Activated T-helper 2 cell treated with anti-CD3 and anti-CD28 coated beads, Interferon-gamma antibody, Interleukin-2, Interleukin-4, amounts not matched to agents 10 μg/mL and 5 μg/mL and 100 μg/mL, durations not matched to agents 14 hours and 24 hours and 36 hours (primary cell): ENCODE measurements at regions not wholly inside any gene's neighbourhood (a gene's known extent, or its start where the extent isn't known, plus 50 kb on each side); places are given as distances from the start of the nearest gene placed in this dataset.

Experiments
- DNase-seq: peaks from one replicate; pipeline ENCODE4 v3.0.0; 2021; ENCODE audit warnings: low spot score
- H3K27ac Mint-ChIP-seq: one replicate; pipeline ENCODE4 v1.8.0; 2021; ENCODE audit warnings: mixed read lengths
- H3K27me3 Mint-ChIP-seq: one replicate; pipeline ENCODE4 v1.8.0; 2021; ENCODE audit warnings: low read depth, mixed read lengths
- H3K36me3 Mint-ChIP-seq: one replicate; pipeline ENCODE4 v1.8.0; 2021; ENCODE audit warnings: low read depth, mixed read lengths
- H3K4me1 Mint-ChIP-seq: one replicate; pipeline ENCODE4 v1.8.0; 2021; ENCODE audit warnings: low read depth, mixed read lengths
- H3K4me3 Mint-ChIP-seq: one replicate; pipeline ENCODE4 v1.8.0; 2021; ENCODE audit warnings: low read depth, mild to moderate bottlenecking, moderate library complexity, mixed read lengths
- H3K9me3 Mint-ChIP-seq: one replicate; pipeline ENCODE4 v1.8.0; 2021; ENCODE audit warnings: mixed read lengths
- intact Hi-C: fragments of 100-400 bp; cut with micrococcal nuclease; formaldehyde crosslinking; loops from one replicate; pipeline ENCODE4 v1.15.1; 2023

- no peak overlapping the region for H3K4me3 Mint-ChIP-seq
- no peak for DNase-seq
- no peak overlapping the region for H3K27ac Mint-ChIP-seq
- no peaks in the 10 kb centered on the region for H3K9me3 Mint-ChIP-seq
- no peaks in the 10 kb centered on the region for H3K4me1 Mint-ChIP-seq
- no peaks in the 10 kb centered on the region for H3K27me3 Mint-ChIP-seq
- intact Hi-C loops = no loop called here
- H3K36me3 Mint-ChIP-seq = no peaks in the 10 kb centered on the region
These were observed 59.9 kb upstream of the POU3F3 start for GRCh38 chr2:104793966-104794365.

GRCh38 chr2:104794441-104794840, 59.5 kb upstream of the POU3F3 start:
- no peak for DNase-seq
- Mint-ChIP-seq H3K27ac (no peak overlapping the region), H3K36me3 (no peaks in the 10 kb centered on the region), H3K27me3 (no peaks in the 10 kb centered on the region), H3K9me3 (no peaks in the 10 kb centered on the region), H3K4me1 (no peaks in the 10 kb centered on the region), H3K4me3 (no peak overlapping the region)
- intact Hi-C loops = no loop called here
